Loucy (cell line): ENCODE measurements at regions not wholly inside any gene's neighbourhood (a gene's known extent, or its start where the extent isn't known, plus 50 kb on each side); places are given as distances from the start of the nearest gene placed in this dataset.

Experiments used
- EZH2phosphoT487 ChIP-seq: fragments of 200-600 bp; IDR thresholded peaks from 2 replicates; pipeline ENCODE4 v1.6.1; 2018; ENCODE audit warnings: antibody characterized with exemption, mild to moderate bottlenecking, moderate library complexity, borderline replicate concordance
- TF ChIP-seq, protein P1 (sequence below): fragments of 200-600 bp; sonication (generic); conservative IDR thresholded peaks from 2 replicates; pipeline ENCODE4 v1.5.1; 2014; ENCODE audit warnings: mild to moderate bottlenecking, antibody characterized with exemption, low read length

DNA sequence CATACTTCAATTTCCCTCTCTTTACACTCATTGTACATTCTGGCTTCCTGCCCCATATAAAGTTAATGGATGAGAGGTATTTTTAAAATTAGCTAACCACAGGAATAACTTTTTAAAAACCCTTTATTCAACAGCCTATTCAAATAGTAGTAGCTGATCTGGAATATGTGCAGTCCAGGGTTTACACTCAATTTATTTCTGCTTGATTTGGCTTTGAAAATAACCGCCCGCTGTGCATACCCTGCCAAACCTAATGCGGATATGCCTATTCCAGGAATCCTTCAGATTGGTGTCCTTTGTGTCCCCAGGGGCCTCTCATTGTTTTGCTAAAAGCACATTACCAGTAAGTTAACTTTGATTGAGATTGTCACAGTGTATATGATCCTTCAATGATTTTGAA, 1686.2 kb downstream of the PLA2G4A start:
- TF ChIP-seq, protein P1, sequence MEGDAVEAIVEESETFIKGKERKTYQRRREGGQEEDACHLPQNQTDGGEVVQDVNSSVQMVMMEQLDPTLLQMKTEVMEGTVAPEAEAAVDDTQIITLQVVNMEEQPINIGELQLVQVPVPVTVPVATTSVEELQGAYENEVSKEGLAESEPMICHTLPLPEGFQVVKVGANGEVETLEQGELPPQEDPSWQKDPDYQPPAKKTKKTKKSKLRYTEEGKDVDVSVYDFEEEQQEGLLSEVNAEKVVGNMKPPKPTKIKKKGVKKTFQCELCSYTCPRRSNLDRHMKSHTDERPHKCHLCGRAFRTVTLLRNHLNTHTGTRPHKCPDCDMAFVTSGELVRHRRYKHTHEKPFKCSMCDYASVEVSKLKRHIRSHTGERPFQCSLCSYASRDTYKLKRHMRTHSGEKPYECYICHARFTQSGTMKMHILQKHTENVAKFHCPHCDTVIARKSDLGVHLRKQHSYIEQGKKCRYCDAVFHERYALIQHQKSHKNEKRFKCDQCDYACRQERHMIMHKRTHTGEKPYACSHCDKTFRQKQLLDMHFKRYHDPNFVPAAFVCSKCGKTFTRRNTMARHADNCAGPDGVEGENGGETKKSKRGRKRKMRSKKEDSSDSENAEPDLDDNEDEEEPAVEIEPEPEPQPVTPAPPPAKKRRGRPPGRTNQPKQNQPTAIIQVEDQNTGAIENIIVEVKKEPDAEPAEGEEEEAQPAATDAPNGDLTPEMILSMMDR, result no peak
- TF ChIP-seq EZH2phosphoT487, result no peak
